Neural cell (in vitro differentiated cells): ENCODE measurements at regions not wholly inside any gene's neighbourhood (a gene's known extent, or its start where the extent isn't known, plus 50 kb on each side); places are given as distances from the start of the nearest gene placed in this dataset.

ENCODE experiments used
- H2AFZ ChIP-seq: fragments of 200-600, 300-800 bp; sonication (generic), shearing (Covaris generic); 2 replicates; pipeline ENCODE4 v1.6.0; 2014; ENCODE audit warnings: low read depth, mild to moderate bottlenecking, antibody characterized with exemption, low read length, moderate library complexity
- H3F3A ChIP-seq: fragments of 200-600 bp; shearing (Covaris generic); 2 replicates; pipeline ENCODE4 v1.6.1; 2016; ENCODE audit warnings: mild to moderate bottlenecking, moderate library complexity, mixed read lengths, antibody characterized with exemption, low read length; ENCODE audit not compliant: insufficient read depth, poor library complexity, severe bottlenecking
- H3K27ac ChIP-seq: fragments of 200-600, 300-800 bp; sonication (generic), shearing (Covaris generic); 2 replicates; pipeline ENCODE4 v1.5.1; 2014; ENCODE audit warnings: mild to moderate bottlenecking, low read length, moderate library complexity
- H3K27me3 ChIP-seq: fragments of 300-800, 200-600 bp; sonication (generic), shearing (Covaris generic); 2 replicates; pipeline ENCODE4 v1.6.0; 2014; ENCODE audit warnings: mild to moderate bottlenecking, low read depth, low read length, moderate library complexity; ENCODE audit not compliant: insufficient read depth
- H3K36me3 ChIP-seq: fragments of 300-800, 200-600 bp; sonication (generic), shearing (Covaris generic); 2 replicates; pipeline ENCODE4 v1.5.1; 2014; ENCODE audit warnings: mild to moderate bottlenecking, antibody characterized with exemption, low read length, moderate library complexity; ENCODE audit not compliant: insufficient read depth
- H3K4me2 ChIP-seq: fragments of 300-800, 200-600 bp; sonication (generic), shearing (Covaris generic); 2 replicates; pipeline ENCODE4 v1.6.0; 2014; ENCODE audit warnings: mild to moderate bottlenecking, low read length
- H3K4me3 ChIP-seq: fragments of 300-800, 200-600 bp; sonication (generic), shearing (Covaris generic); 2 replicates; pipeline ENCODE4 v1.5.1; 2014; ENCODE audit warnings: mild to moderate bottlenecking, low read length, moderate library complexity
- H3K79me2 ChIP-seq: fragments of 200-600 bp; shearing (Covaris generic); replicated peaks from 2 replicates; pipeline ENCODE4 v1.6.0; 2014; ENCODE audit warnings: mild to moderate bottlenecking, low read length, moderate library complexity; ENCODE audit not compliant: insufficient read depth
- H3K9ac ChIP-seq: fragments of 300-800, 200-600 bp; sonication (generic), shearing (Covaris generic); 2 replicates; pipeline ENCODE4 v1.6.1; 2016; ENCODE audit warnings: mild to moderate bottlenecking, low read length, mixed read lengths
- H3K9me2 ChIP-seq: fragments of 200-600 bp; shearing (Covaris generic); 2 replicates; pipeline ENCODE4 v1.6.1; 2016; ENCODE audit warnings: mild to moderate bottlenecking, low read length, mixed read lengths; ENCODE audit not compliant: insufficient read depth
- H3K9me3 ChIP-seq: fragments of 200-600, 300-800 bp; sonication (generic), shearing (Covaris generic); 2 replicates; pipeline ENCODE4 v1.6.1; 2016; ENCODE audit warnings: mild to moderate bottlenecking, mixed run types, low read length, moderate library complexity, mixed read lengths
- H4K20me1 ChIP-seq: fragments of 200-600 bp; shearing (Covaris generic); 2 replicates; pipeline ENCODE4 v1.6.1; 2016; ENCODE audit warnings: mild to moderate bottlenecking, mixed run types; ENCODE audit not compliant: insufficient read depth
- CTCF ChIP-seq: fragments of 450-650 bp; IDR thresholded peaks from 2 replicates; pipeline ENCODE4 v1.5.1; 2014; ENCODE audit warnings: antibody characterized with exemption, mild to moderate bottlenecking, moderate library complexity; ENCODE audit not compliant: poor library complexity, severe bottlenecking
- EP300 ChIP-seq: fragments of 450-650 bp; conservative IDR thresholded peaks from 2 replicates; pipeline ENCODE4 v1.6.1; 2014; ENCODE audit warnings: antibody characterized with exemption, mild to moderate bottlenecking, moderate library complexity; ENCODE audit not compliant: poor library complexity, severe bottlenecking
- EZH2 ChIP-seq: fragments of 200-600, 300-800 bp; shearing (Covaris generic), sonication (generic); IDR thresholded peaks from 2 replicates; pipeline ENCODE4 v1.6.1; 2014; ENCODE audit warnings: antibody characterized with exemption, low read length, borderline replicate concordance, mild to moderate bottlenecking; ENCODE audit not compliant: insufficient read depth, poor library complexity, severe bottlenecking
- MXI1 ChIP-seq: fragments of 450-650 bp; conservative IDR thresholded peaks from 2 replicates; pipeline ENCODE4 v1.6.1; 2014; ENCODE audit warnings: antibody characterized with exemption, mild to moderate bottlenecking; ENCODE audit not compliant: poor library complexity, severe bottlenecking
- POLR2AphosphoS5 ChIP-seq: IDR thresholded peaks from 2 replicates; pipeline ENCODE4 v1.6.1; 2012
- RAD21 ChIP-seq: fragments of 450-650 bp; conservative IDR thresholded peaks from 2 replicates; pipeline ENCODE4 v1.6.1; 2014; ENCODE audit warnings: antibody characterized with exemption, mild to moderate bottlenecking, moderate library complexity
- REST ChIP-seq: IDR thresholded peaks from 2 replicates; pipeline ENCODE4 v1.6.1; 2012; ENCODE audit warnings: borderline replicate concordance
- SMC3 ChIP-seq: fragments of 450-650 bp; conservative IDR thresholded peaks from 2 replicates; pipeline ENCODE4 v1.6.1; 2014; ENCODE audit warnings: antibody characterized with exemption, mild to moderate bottlenecking, moderate library complexity; ENCODE audit not compliant: poor library complexity
- TAF1 ChIP-seq: IDR thresholded peaks from 2 replicates; pipeline ENCODE4 v1.6.1; 2012; ENCODE audit warnings: low read depth

GRCh38 chr5:54663866-54664265, 146.3 kb downstream of the SNX18 start:
- H3K9me2 ChIP-seq, result no peaks in the 10 kb centered on the region
- H3K4me3 ChIP-seq, result no peak overlapping the region
- H3K4me2 ChIP-seq, result no peak overlapping the region
- no peaks in the 10 kb centered on the region for H3K79me2 ChIP-seq
- peaks cover 4% of the 10 kb centered on the region for H3K9me3 ChIP-seq
- H3K36me3 ChIP-seq, result no peaks in the 10 kb centered on the region
- no peak overlapping the region for H3K27ac ChIP-seq
- no peak overlapping the region for H3K9ac ChIP-seq
- H3K27me3 ChIP-seq, result no peaks in the 10 kb centered on the region
- no peak for TF ChIP-seq TAF1
- TF ChIP-seq MXI1, result no peak
- no peak for TF ChIP-seq CTCF
- TF ChIP-seq SMC3, result no peak
- no peak for TF ChIP-seq EZH2
- TF ChIP-seq REST, result no peak
- TF ChIP-seq RAD21, result no peak
- TF ChIP-seq EP300, result no peak
- no peak for TF ChIP-seq POLR2AphosphoS5
- no peaks in the 10 kb centered on the region for H3F3A ChIP-seq
- H2AFZ ChIP-seq, result no peak overlapping the region
- no peaks in the 10 kb centered on the region for H4K20me1 ChIP-seq

- H4K20me1 ChIP-seq, result no peaks in the 10 kb centered on the region
- H3K9ac ChIP-seq, result no peak overlapping the region
- TF ChIP-seq REST, result no peak
- no peak for TF ChIP-seq POLR2AphosphoS5
- no peaks in the 10 kb centered on the region for H3K36me3 ChIP-seq
- no peaks in the 10 kb centered on the region for H3K9me2 ChIP-seq
- H3K4me3 ChIP-seq, result no peak overlapping the region
- no peaks in the 10 kb centered on the region for H3K79me2 ChIP-seq
- H3K4me2 ChIP-seq, result no peak overlapping the region
- no peaks in the 10 kb centered on the region for H3F3A ChIP-seq
- no peak overlapping the region for H3K27ac ChIP-seq
- no peaks in the 10 kb centered on the region for H3K27me3 ChIP-seq
- no peaks in the 10 kb centered on the region for H3K9me3 ChIP-seq
- H2AFZ ChIP-seq, result no peak overlapping the region
These were observed 143.6 kb downstream of the SNX18 start for GRCh38 chr5:54661111-54661510.
